Right lobe of liver (tissue), 4 donors: ENCODE measurements at regions not wholly inside any gene's neighbourhood (a gene's known extent, or its start where the extent isn't known, plus 50 kb on each side); places are given as distances from the start of the nearest gene placed in this dataset.

Experiments used
- CTCF ChIP-seq, 4 donors: fragments of 200-600 bp in 3 of 4; fragments of 450-650 bp in 1 of 4; IDR thresholded peaks; one replicate each; pipeline versions ENCODE4 v1.5.1 to v1.8.0; 2016 to 2022; ENCODE audit warnings: antibody characterized with exemption in 4 of 4, mild to moderate bottlenecking in 2 of 4
- POLR2A ChIP-seq: fragments of 450-650 bp; IDR thresholded peaks from one replicate; pipeline ENCODE4 v1.6.1; 2017; ENCODE audit warnings: antibody characterized with exemption, mild to moderate bottlenecking
- donor health status: DM: no; HTN: no; CAD: no.
- donor health status: DM: no; HTN: no; CAD: no.
- donor health status: DM: no; HTN: yes; CAD: no.

- TF ChIP-seq CTCF (IDR thresholded peaks at IDR 0.05): no peak
- TF ChIP-seq POLR2A: no peak
These were observed 203.8 kb downstream of the SNX19 start for GRCh38 chr11:130712480-130712879.
